ENCODE measurements at regions not wholly inside any gene's neighbourhood (a gene's known extent, or its start where the extent isn't known, plus 50 kb on each side); places are given as distances from the start of the nearest gene placed in this dataset.

DNA sequence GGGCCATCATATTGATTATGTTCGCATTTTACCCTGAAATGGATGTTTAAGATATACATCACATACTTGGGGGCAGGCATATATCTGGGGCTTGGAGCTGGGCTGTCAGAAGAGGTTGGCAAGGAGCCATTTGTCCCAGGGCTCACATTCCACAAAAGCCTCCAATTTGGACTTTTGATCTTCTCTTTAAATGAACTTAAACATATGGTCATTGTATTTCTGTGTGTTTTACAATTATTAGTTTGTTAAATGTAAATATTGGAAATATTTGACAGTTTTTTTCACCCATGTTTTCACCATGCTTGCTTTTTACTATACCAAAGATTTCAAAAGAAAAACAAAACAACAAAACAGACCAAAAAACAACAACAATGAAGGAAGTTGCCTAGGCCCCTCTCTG lies 165.8 kb upstream of the MEIS1 start:
- H3K4me3 ChIP-seq, result no peak overlapping the region
- 86 to 89% methylated on average over 1 of the region's 1 CpG for WGBS, 2 donors (ENCODE audit: low coverage in 1 of 2)
- H3K27me3 ChIP-seq, result no peaks in the 10 kb centered on the region
- TF ChIP-seq, protein P1, sequence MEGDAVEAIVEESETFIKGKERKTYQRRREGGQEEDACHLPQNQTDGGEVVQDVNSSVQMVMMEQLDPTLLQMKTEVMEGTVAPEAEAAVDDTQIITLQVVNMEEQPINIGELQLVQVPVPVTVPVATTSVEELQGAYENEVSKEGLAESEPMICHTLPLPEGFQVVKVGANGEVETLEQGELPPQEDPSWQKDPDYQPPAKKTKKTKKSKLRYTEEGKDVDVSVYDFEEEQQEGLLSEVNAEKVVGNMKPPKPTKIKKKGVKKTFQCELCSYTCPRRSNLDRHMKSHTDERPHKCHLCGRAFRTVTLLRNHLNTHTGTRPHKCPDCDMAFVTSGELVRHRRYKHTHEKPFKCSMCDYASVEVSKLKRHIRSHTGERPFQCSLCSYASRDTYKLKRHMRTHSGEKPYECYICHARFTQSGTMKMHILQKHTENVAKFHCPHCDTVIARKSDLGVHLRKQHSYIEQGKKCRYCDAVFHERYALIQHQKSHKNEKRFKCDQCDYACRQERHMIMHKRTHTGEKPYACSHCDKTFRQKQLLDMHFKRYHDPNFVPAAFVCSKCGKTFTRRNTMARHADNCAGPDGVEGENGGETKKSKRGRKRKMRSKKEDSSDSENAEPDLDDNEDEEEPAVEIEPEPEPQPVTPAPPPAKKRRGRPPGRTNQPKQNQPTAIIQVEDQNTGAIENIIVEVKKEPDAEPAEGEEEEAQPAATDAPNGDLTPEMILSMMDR (IDR thresholded peaks at IDR 0.05), result no peak
- TF ChIP-seq EP300 (IDR thresholded peaks at IDR 0.05) (no peak), POLR2A (IDR thresholded peaks at IDR 0.05) (no peak), POLR2AphosphoS5 (IDR thresholded peaks at IDR 0.05) (no peak)
- no peaks in the 10 kb centered on the region for H3K4me1 ChIP-seq
- H3K9me3 ChIP-seq, result no peaks in the 10 kb centered on the region
- ATAC-seq, result no peak
- H3K27ac ChIP-seq, result no peak overlapping the region
- no peaks in the 10 kb centered on the region for H3K36me3 ChIP-seq

DNA sequence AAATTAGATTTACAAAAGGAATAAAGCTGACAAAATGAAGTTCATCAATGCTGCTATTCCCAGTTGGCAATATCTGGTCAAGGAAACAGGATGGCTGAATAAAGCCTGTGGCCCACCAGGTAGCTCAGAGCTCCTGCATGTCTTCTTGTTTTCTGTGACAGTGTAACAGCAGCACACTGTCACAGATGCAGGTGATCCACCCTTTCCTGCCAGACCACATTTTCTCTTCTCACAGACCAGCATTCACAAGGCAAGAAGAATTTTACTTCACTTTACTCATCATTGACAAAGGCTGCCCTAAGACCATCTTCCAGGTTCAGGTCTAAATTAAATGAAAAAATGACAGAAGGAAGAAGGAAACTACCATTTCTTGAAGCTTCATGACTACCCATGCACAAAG lies 166.2 kb upstream of the MEIS1 start:
- TF ChIP-seq EP300 (IDR thresholded peaks at IDR 0.05), result no peak
- TF ChIP-seq POLR2AphosphoS5 (IDR thresholded peaks at IDR 0.05), result no peak
- TF ChIP-seq POLR2A (IDR thresholded peaks at IDR 0.05), result no peak
- TF ChIP-seq, protein P1 (IDR thresholded peaks at IDR 0.05), result no peak
- ATAC-seq, result no peak
- H3K27me3 ChIP-seq, result no peaks in the 10 kb centered on the region
- no peak overlapping the region for H3K4me3 ChIP-seq
- no peaks in the 10 kb centered on the region for H3K4me1 ChIP-seq
- no peaks in the 10 kb centered on the region for H3K36me3 ChIP-seq
- H3K9me3 ChIP-seq, result no peaks in the 10 kb centered on the region
- H3K27ac ChIP-seq, result no peak overlapping the region

DNA sequence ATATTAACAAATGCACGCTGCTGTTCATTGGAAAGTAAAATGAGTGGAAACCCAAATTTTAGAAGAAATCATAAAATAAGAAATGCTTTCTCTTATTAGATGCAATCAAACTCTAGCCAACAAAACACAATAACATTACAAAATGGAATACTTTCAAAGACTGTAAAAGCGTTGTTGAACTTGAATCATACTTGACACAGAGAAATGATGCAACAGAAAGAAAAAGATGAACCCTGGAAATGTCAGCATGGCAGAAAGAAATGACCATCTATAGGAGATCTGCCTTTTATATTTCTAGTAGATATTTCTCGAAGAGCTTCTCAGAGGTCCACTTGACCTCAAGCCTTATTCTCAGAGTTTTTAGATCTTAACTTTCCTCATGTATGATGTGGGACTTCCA lies 170.6 kb upstream of the MEIS1 start:
- no peak overlapping the region for H3K4me3 ChIP-seq
- no peak overlapping the region for H3K27ac ChIP-seq
- TF ChIP-seq POLR2AphosphoS5 (IDR thresholded peaks at IDR 0.05), result no peak
- no peak for TF ChIP-seq EP300 (IDR thresholded peaks at IDR 0.05)
- TF ChIP-seq, protein P1 (IDR thresholded peaks at IDR 0.05), result no peak
- no peak for TF ChIP-seq POLR2A (IDR thresholded peaks at IDR 0.05)
- H3K36me3 ChIP-seq, result no peaks in the 10 kb centered on the region
- no peaks in the 10 kb centered on the region for H3K27me3 ChIP-seq
- 89 to 100% methylated on average over 3 of the region's 3 CpGs for WGBS, 2 donors (ENCODE audit: low coverage in 1 of 2)
- no peaks in the 10 kb centered on the region for H3K9me3 ChIP-seq
- peaks cover 0 to 16% (median 3%) of the 10 kb centered on the region in 3 donors for H3K4me1 ChIP-seq
- no peak for ATAC-seq

DNA sequence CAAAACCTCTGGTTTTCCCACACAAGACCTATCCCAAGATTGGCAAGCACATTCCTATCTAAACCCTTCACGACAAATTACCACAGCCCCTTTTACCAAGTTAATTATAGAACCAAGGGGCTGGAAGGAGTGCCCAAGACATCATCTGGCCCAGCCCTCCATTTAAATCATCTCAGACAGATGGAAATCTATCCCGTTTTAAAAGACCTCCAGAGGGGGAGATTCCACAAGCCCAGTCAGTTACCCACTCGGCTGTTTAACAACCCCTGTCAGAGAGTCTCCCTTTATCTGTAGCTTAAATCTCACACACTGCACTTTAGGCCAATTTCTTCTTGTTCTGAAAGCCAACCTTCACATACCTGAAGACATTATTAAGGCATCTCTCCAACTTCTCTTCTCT lies 179.1 kb upstream of the MEIS1 start:
- no peak for TF ChIP-seq POLR2AphosphoS5 (IDR thresholded peaks at IDR 0.05)
- TF ChIP-seq POLR2A (IDR thresholded peaks at IDR 0.05), result no peak
- no peak for TF ChIP-seq EP300 (IDR thresholded peaks at IDR 0.05)
- TF ChIP-seq, protein P1 (IDR thresholded peaks at IDR 0.05), result no peak
- H3K27me3 ChIP-seq, result peaks cover 12% of the 10 kb centered on the region
- H3K9me3 ChIP-seq, result no peaks in the 10 kb centered on the region
- H3K36me3 ChIP-seq, result no peaks in the 10 kb centered on the region
- no peak overlapping the region for H3K4me3 ChIP-seq
- peaks cover 0 to under 1% (median 0%) of the 10 kb centered on the region in 3 donors for H3K4me1 ChIP-seq
- 60 to 80% methylated on average over 2 to 3 of the region's 3 CpGs for WGBS, 2 donors (ENCODE audit: low coverage in 1 of 2)
- no peak for ATAC-seq
- H3K27ac ChIP-seq, result no peak overlapping the region

DNA sequence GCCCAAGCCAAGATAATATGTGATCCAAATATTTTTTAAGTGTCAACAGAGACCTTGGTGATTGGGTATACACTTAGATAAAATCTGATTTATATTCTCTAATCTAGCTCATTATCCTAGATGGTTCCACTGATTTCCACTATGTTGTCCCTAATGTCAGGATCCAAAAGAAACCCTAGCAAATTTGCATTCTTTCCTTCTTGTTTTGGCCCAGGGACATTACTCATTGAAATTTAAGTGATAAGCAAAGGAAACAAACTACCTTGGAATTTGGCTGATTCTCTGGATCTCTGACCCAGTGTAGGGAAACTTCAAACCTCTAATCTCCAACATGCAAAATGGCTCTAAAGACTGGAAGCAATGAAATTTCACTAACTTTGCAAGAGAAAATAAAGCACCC lies 179.8 kb upstream of the MEIS1 start:
- no peak for ATAC-seq
- peaks cover 12% of the 10 kb centered on the region for H3K27me3 ChIP-seq
- no peaks in the 10 kb centered on the region for H3K36me3 ChIP-seq
- no peaks in the 10 kb centered on the region for H3K4me1 ChIP-seq
- TF ChIP-seq POLR2A (IDR thresholded peaks at IDR 0.05) (no peak), POLR2AphosphoS5 (IDR thresholded peaks at IDR 0.05) (no peak), EP300 (IDR thresholded peaks at IDR 0.05) (no peak)
- TF ChIP-seq, protein P1 (IDR thresholded peaks at IDR 0.05), result no peak
- H3K4me3 ChIP-seq, result no peak overlapping the region
- no peak overlapping the region for H3K27ac ChIP-seq
- no peaks in the 10 kb centered on the region for H3K9me3 ChIP-seq

Data from gastroesophageal sphincter (tissue), 4 donors.